HUES64 (cell line): ENCODE measurements at regions not wholly inside any gene's neighbourhood (a gene's known extent, or its start where the extent isn't known, plus 50 kb on each side); places are given as distances from the start of the nearest gene placed in this dataset.

Experiments used
- H3K27ac ChIP-seq: 2 replicates; pipeline ENCODE4 v1.7.0; 2013; ENCODE audit warnings: low read depth, low read length, inconsistent platforms
- H3K27me3 ChIP-seq: 2 replicates; pipeline ENCODE4 v1.6.1; 2013; ENCODE audit warnings: mild to moderate bottlenecking, low read length; ENCODE audit not compliant: insufficient read depth
- H3K36me3 ChIP-seq: 2 replicates; pipeline ENCODE4 v1.6.1; 2013; ENCODE audit warnings: mild to moderate bottlenecking, low read length; ENCODE audit not compliant: insufficient read depth
- H3K4me1 ChIP-seq: 2 replicates; pipeline ENCODE4 v1.6.1; 2013; ENCODE audit warnings: mild to moderate bottlenecking, low read length, moderate library complexity; ENCODE audit not compliant: insufficient read depth
- H3K4me3 ChIP-seq: 2 replicates; pipeline ENCODE4 v1.5.1; 2013; ENCODE audit warnings: mild to moderate bottlenecking, low read length, moderate library complexity
- H3K9ac ChIP-seq: 2 replicates; pipeline ENCODE4 v1.6.1; 2013; ENCODE audit warnings: mild to moderate bottlenecking, low read depth, low read length
- H3K9me3 ChIP-seq: 2 replicates; pipeline ENCODE4 v1.6.1; 2013; ENCODE audit warnings: low read depth, low read length; ENCODE audit not compliant: insufficient read depth
- WGBS: fragments of 150-250, 120-280 bp; methylation state at CpG from one replicate; pipeline ENCODE4 v1.1.7; 2013; ENCODE audit warnings: missing lambda C conversion rate; 5-methylcytosine and 5-hydroxymethylcytosine counted together

GRCh38 chrX:40485102-40485826, 95.5 kb upstream of the ATP6AP2 start:
- Histone ChIP-seq H3K27ac (peak overlapping the region; percentile 58; the same call in 1 of the 2 replicates), H3K9ac (no peak overlapping the region), H3K4me3 (no peak overlapping the region), H3K27me3 (no peaks in the 10 kb centered on the region), H3K9me3 (no peaks in the 10 kb centered on the region), H3K36me3 (no peaks in the 10 kb centered on the region), H3K4me1 (peaks cover 14% of the 10 kb centered on the region)
- 93% methylated on average over 3 of the region's 6 CpGs for WGBS

DNA sequence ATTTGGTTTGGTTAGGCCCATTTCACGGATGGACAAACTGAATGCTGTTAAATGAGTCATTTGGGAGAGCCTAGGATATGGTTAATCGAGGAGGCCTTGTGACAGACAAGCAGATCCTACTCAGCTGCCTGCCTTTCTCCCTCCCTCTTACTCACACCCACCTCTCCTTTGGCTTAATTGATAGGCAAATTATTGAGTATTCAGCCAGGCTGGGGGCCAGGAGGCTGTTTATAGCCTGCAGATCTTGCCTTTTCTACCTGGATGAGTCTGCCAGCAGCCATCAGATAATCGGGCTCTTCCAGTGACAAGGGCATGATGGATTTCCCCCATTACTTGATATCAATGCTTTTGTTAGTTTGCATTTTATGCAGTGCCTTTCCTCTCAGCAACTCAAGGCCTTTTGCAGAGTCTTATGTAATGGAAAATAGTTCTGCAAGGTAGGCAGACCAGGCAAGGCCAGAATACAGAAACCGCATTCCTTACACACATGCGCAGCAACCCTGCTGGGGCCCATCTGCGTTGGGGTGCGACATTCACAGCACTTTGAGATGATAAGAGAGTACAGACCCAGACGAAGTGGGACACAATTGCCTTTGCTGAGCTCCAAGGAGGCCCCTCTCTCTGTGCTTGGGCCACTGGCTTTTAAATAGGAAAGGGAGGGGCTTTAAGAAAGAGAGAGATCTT, 96.2 kb upstream of the ATP6AP2 start:
- H3K27me3 ChIP-seq, result no peaks in the 10 kb centered on the region
- H3K9ac ChIP-seq, result no peak overlapping the region
- H3K36me3 ChIP-seq, result no peaks in the 10 kb centered on the region
- peak overlapping the region; percentile 58; the same call in 1 of the 2 replicates for H3K27ac ChIP-seq
- no peaks in the 10 kb centered on the region for H3K9me3 ChIP-seq
- peaks cover 14% of the 10 kb centered on the region for H3K4me1 ChIP-seq
- 27% methylated on average over 6 of the region's 8 CpGs for whole genome bisulfite sequencing
- H3K4me3 ChIP-seq, result no peak overlapping the region

- Histone ChIP-seq H3K27me3 (no peaks in the 10 kb centered on the region), H3K4me1 (peaks cover 15% of the 10 kb centered on the region), H3K9me3 (no peaks in the 10 kb centered on the region), H3K9ac (no peak overlapping the region), H3K36me3 (no peaks in the 10 kb centered on the region), H3K4me3 (no peak overlapping the region), H3K27ac (no peak overlapping the region)
- 83% methylated on average over 1 of the region's 2 CpGs for WGBS
Measured at GRCh38 chrX:40483502-40483901, 97.3 kb upstream of the ATP6AP2 start.

- no peak overlapping the region for H3K27ac ChIP-seq
- H3K36me3 ChIP-seq, result no peaks in the 10 kb centered on the region
- H3K9me3 ChIP-seq, result no peaks in the 10 kb centered on the region
- H3K4me1 ChIP-seq, result peaks cover 28% of the 10 kb centered on the region
- H3K9ac ChIP-seq, result no peak overlapping the region
- no peak overlapping the region for H3K4me3 ChIP-seq
- H3K27me3 ChIP-seq, result no peaks in the 10 kb centered on the region
- 97% methylated on average over 4 of the region's 7 CpGs for WGBS
Measured at GRCh38 chrX:40479777-40480318, 100.9 kb upstream of the ATP6AP2 start.

DNA sequence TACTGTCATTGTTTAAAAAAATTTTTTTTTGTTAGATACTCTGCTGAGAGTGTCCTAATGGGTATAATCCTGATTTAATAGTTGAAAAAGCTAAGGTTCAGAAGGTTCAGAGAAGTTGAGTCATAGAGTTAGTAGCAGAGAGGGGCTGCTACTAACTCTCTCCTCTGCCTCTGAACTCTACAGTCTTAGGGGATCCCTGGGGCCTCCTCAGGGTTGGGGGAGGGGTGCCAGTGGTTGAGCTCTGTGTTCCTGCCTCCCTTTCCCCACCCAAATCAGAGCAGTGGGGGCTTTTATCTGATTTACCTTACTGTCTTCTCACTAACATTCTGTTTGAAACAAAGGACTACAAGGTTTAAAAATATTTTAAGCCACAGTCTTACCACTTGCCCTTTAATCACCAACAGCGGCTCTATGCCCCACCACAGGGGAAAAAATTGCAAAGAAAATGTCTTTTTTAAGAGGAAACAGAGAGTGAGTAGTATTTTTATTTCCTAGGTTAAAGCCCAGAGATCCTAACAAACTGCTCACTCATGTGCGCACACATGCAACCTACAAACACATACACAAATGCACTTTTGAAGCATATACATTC, 102.2 kb upstream of the ATP6AP2 start:
- Histone ChIP-seq H3K4me3 (no peak overlapping the region), H3K9me3 (no peaks in the 10 kb centered on the region), H3K9ac (no peak overlapping the region), H3K4me1 (peaks cover 24% of the 10 kb centered on the region; the same call in 1 of the 2 replicates), H3K27ac (no peak overlapping the region), H3K27me3 (no peaks in the 10 kb centered on the region), H3K36me3 (no peaks in the 10 kb centered on the region)
- WGBS, result 96% methylated on average over 1 of the region's 2 CpGs

DNA sequence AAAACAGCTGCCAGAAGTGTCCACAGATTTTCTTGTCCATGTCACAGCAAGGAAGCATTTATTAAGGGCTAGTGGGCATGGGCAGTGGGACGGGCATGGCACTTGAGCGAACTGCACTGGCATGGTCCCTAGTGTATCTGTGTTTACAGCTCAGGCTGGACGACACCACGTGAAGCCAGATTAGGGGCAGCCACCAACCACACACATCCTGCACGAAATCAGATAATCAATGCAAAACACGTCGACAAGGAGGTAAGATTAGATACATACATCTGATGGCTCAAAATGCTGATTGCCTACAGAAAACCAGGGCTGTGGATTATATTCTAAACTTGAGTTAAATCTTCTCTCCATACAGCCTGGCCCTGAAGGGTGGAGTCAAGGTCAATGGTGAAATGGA, 103.8 kb upstream of the ATP6AP2 start:
- Histone ChIP-seq H3K27ac (no peak overlapping the region), H3K4me1 (peaks cover 33% of the 10 kb centered on the region; the same call in 1 of the 2 replicates), H3K36me3 (no peaks in the 10 kb centered on the region), H3K9me3 (no peaks in the 10 kb centered on the region), H3K27me3 (no peaks in the 10 kb centered on the region), H3K9ac (no peak overlapping the region), H3K4me3 (no peak overlapping the region)
- 87% methylated on average over 7 of the region's 7 CpGs for WGBS

DNA sequence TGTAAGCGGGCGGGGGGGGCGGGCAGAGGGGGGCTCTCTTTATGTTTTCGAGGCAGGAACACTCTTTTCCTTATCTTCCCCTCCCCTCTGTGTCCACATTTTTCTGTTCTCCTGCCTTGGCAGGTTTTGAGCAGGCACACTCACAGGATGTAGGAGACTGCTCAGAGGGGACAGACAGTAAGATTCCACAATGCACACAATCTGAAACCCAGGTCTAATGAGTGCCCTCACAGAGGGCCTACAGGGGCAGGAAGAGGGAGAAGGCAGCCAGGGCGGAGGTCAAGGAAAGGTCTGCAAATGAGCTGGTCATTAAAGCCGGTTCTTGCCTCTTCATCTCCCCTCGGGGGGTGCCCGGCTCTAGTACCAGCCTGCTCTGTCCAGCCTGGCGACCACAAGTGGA, 106.1 kb upstream of the ATP6AP2 start:
- H3K27ac ChIP-seq, result peak overlapping the region; percentile 69; the same call in 1 of the 2 replicates
- H3K36me3 ChIP-seq, result no peaks in the 10 kb centered on the region
- H3K9ac ChIP-seq, result no peak overlapping the region; the same call in 1 of the 2 replicates
- H3K9me3 ChIP-seq, result no peaks in the 10 kb centered on the region
- no peaks in the 10 kb centered on the region for H3K27me3 ChIP-seq
- H3K4me3 ChIP-seq, result no peak overlapping the region
- 38% methylated on average over 6 of the region's 9 CpGs for WGBS
- H3K4me1 ChIP-seq, result peaks cover 33% of the 10 kb centered on the region

DNA sequence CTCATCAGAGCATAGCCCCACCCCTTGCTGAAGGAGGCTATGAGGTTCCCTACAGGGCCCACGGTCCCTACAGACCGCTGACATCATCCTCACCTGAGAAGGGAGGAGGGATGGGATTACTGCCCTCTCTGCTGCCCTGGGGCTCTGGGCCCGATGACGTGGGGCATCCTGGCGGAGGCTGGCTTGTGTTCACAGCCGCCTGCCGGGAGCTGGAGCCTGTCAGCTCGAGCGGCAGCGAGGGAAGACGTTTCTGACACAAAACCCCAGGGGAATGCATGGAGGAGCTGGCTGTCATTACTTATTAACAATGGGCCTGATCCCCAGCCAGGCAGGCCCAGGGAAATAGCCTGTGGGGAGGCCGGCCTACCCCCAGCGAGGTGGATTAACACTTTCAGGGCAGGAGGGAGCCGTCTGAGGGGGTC, 106.6 kb upstream of the ATP6AP2 start:
- Histone ChIP-seq H3K27ac (peak overlapping the region; percentile 82; the same call in 1 of the 2 replicates), H3K9me3 (no peaks in the 10 kb centered on the region)
- 0% methylated on average over 11 of the region's 14 CpGs for WGBS

GRCh38 chrX:40473460-40474204, 107.1 kb upstream of the ATP6AP2 start:
- H3K4me1 ChIP-seq, result peaks cover 33% of the 10 kb centered on the region
- no peak overlapping the region for H3K9ac ChIP-seq
- no peaks in the 10 kb centered on the region for H3K36me3 ChIP-seq
- no peaks in the 10 kb centered on the region for H3K27me3 ChIP-seq
- 67% methylated on average over 8 of the region's 8 CpGs for WGBS
- no peak overlapping the region for H3K4me3 ChIP-seq
- H3K27ac ChIP-seq, result peak overlapping the region; percentile 82; the same call in 1 of the 2 replicates
- H3K9me3 ChIP-seq, result no peaks in the 10 kb centered on the region

More for the DNA sequence above, 106.6 kb upstream of the ATP6AP2 start:
- Histone ChIP-seq H3K4me1 (peaks cover 33% of the 10 kb centered on the region), H3K4me3 (no peak overlapping the region), H3K27me3 (no peaks in the 10 kb centered on the region), H3K9ac (no peak overlapping the region), H3K36me3 (no peaks in the 10 kb centered on the region)

GRCh38 chrX:40471965-40472648, 108.7 kb upstream of the ATP6AP2 start:
- H3K9ac ChIP-seq, result no peak overlapping the region
- no peaks in the 10 kb centered on the region for H3K9me3 ChIP-seq
- WGBS, result 22% methylated on average over 16 of the region's 16 CpGs
- no peaks in the 10 kb centered on the region for H3K27me3 ChIP-seq
- peaks cover 28% of the 10 kb centered on the region for H3K4me1 ChIP-seq
- no peak overlapping the region for H3K4me3 ChIP-seq
- no peaks in the 10 kb centered on the region for H3K36me3 ChIP-seq
- H3K27ac ChIP-seq, result no peak overlapping the region
